ENCODE measurements at regions not wholly inside any gene's neighbourhood (a gene's known extent, or its start where the extent isn't known, plus 50 kb on each side); places are given as distances from the start of the nearest gene placed in this dataset.

DNA sequence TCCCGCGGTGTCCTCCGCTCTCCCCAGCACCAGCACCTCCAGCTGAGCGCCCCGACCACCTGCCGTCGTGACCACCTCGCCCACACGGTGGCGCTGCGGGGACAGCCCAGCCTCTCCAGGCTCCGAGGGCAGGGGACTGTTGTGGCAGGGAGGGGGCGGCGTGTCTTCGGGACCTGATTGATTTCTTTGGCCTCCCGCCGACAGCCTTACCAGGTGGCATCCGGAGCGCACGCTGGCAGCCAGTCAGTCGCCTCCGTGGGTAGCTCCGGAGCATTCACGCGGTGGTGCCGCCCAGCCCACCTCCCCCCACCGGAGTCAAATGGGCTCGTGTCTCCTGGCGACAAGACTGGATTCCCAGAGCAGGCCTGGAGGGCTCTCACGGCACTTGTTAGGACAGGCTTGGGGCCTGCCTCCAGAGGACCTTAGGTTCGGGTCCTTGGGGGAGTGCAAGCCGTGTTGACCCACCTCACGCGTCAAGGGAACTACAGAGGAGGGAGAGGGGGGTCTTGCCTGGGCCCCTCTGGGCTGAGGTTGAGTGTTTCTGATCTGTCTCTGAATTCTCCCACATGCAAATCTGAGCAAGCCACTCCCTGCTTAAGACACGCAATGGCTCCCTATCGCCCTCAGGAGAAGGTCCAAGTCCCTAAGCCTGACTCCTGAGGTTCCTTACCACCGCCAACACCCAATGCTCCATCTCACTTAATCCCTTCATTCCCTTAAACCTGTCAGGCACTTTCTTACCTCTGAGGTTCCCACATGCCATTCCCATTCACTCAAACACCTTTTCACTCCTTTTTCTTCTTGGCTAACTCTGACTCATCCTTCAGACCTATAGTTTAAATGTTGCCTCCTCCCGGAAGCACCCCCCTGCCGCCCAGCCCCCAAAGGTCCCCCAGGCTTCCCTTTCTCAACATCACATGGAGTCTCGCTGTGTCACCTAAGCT is 51.2 kb upstream of the GGTA1 start (continued):
- TF ChIP-seq, protein P1, sequence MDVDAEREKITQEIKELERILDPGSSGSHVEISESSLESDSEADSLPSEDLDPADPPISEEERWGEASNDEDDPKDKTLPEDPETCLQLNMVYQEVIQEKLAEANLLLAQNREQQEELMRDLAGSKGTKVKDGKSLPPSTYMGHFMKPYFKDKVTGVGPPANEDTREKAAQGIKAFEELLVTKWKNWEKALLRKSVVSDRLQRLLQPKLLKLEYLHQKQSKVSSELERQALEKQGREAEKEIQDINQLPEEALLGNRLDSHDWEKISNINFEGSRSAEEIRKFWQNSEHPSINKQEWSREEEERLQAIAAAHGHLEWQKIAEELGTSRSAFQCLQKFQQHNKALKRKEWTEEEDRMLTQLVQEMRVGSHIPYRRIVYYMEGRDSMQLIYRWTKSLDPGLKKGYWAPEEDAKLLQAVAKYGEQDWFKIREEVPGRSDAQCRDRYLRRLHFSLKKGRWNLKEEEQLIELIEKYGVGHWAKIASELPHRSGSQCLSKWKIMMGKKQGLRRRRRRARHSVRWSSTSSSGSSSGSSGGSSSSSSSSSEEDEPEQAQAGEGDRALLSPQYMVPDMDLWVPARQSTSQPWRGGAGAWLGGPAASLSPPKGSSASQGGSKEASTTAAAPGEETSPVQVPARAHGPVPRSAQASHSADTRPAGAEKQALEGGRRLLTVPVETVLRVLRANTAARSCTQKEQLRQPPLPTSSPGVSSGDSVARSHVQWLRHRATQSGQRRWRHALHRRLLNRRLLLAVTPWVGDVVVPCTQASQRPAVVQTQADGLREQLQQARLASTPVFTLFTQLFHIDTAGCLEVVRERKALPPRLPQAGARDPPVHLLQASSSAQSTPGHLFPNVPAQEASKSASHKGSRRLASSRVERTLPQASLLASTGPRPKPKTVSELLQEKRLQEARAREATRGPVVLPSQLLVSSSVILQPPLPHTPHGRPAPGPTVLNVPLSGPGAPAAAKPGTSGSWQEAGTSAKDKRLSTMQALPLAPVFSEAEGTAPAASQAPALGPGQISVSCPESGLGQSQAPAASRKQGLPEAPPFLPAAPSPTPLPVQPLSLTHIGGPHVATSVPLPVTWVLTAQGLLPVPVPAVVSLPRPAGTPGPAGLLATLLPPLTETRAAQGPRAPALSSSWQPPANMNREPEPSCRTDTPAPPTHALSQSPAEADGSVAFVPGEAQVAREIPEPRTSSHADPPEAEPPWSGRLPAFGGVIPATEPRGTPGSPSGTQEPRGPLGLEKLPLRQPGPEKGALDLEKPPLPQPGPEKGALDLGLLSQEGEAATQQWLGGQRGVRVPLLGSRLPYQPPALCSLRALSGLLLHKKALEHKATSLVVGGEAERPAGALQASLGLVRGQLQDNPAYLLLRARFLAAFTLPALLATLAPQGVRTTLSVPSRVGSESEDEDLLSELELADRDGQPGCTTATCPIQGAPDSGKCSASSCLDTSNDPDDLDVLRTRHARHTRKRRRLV (CRISPR knock-in tag; IDR thresholded peaks at IDR 0.05), result no peak
- no peak for TF ChIP-seq TP53 (CRISPR knock-in tag; conservative IDR thresholded peaks at IDR 0.05)
- TF ChIP-seq ZNF225 (CRISPR knock-in tag; IDR thresholded peaks at IDR 0.05), result peak; percentile 34; the same call in 1 of the 2 replicates
- TF ChIP-seq ZNF709 (CRISPR knock-in tag; IDR thresholded peaks at IDR 0.05), result 0 out of 2 replicates have a peak, but pooled peaks have one; percentile 33
- TF ChIP-seq CAMTA2 (CRISPR knock-in tag; IDR thresholded peaks at IDR 0.05; ENCODE audit: borderline replicate concordance), result no peak
- no peak for TF ChIP-seq ARNTL (CRISPR knock-in tag; IDR thresholded peaks at IDR 0.05)
- TF ChIP-seq, protein P2, sequence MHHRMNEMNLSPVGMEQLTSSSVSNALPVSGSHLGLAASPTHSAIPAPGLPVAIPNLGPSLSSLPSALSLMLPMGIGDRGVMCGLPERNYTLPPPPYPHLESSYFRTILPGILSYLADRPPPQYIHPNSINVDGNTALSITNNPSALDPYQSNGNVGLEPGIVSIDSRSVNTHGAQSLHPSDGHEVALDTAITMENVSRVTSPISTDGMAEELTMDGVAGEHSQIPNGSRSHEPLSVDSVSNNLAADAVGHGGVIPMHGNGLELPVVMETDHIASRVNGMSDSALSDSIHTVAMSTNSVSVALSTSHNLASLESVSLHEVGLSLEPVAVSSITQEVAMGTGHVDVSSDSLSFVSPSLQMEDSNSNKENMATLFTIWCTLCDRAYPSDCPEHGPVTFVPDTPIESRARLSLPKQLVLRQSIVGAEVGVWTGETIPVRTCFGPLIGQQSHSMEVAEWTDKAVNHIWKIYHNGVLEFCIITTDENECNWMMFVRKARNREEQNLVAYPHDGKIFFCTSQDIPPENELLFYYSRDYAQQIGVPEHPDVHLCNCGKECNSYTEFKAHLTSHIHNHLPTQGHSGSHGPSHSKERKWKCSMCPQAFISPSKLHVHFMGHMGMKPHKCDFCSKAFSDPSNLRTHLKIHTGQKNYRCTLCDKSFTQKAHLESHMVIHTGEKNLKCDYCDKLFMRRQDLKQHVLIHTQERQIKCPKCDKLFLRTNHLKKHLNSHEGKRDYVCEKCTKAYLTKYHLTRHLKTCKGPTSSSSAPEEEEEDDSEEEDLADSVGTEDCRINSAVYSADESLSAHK (CRISPR knock-in tag; IDR thresholded peaks at IDR 0.05; ENCODE audit: borderline replicate concordance), result no peak
- no peak for TF ChIP-seq ZNF337 (CRISPR knock-in tag; IDR thresholded peaks at IDR 0.05; ENCODE audit: borderline replicate concordance, low read depth)
- no peak for TF ChIP-seq ZNF615 (CRISPR knock-in tag; IDR thresholded peaks at IDR 0.05; ENCODE audit: borderline replicate concordance)
- TF ChIP-seq, protein P3, sequence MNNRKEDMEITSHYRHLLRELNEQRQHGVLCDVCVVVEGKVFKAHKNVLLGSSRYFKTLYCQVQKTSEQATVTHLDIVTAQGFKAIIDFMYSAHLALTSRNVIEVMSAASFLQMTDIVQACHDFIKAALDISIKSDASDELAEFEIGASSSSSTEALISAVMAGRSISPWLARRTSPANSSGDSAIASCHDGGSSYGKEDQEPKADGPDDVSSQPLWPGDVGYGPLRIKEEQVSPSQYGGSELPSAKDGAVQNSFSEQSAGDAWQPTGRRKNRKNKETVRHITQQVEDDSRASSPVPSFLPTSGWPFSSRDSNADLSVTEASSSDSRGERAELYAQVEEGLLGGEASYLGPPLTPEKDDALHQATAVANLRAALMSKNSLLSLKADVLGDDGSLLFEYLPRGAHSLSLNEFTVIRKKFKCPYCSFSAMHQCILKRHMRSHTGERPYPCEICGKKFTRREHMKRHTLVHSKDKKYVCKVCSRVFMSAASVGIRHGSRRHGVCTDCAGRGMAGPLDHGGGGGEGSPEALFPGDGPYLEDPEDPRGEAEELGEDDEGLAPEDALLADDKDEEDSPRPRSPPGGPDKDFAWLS (CRISPR knock-in tag; IDR thresholded peaks at IDR 0.05; ENCODE audit: borderline replicate concordance), result no peak
- peak; percentile 85 for TF ChIP-seq XRCC5 (optimal IDR thresholded peaks at IDR 0.05; ENCODE audit: low read length)
- no peak for TF ChIP-seq EED (CRISPR knock-in tag; IDR thresholded peaks at IDR 0.05)
- TF ChIP-seq ZNF205 (CRISPR knock-in tag; IDR thresholded peaks at IDR 0.05), result no peak
- TF ChIP-seq, protein P4, sequence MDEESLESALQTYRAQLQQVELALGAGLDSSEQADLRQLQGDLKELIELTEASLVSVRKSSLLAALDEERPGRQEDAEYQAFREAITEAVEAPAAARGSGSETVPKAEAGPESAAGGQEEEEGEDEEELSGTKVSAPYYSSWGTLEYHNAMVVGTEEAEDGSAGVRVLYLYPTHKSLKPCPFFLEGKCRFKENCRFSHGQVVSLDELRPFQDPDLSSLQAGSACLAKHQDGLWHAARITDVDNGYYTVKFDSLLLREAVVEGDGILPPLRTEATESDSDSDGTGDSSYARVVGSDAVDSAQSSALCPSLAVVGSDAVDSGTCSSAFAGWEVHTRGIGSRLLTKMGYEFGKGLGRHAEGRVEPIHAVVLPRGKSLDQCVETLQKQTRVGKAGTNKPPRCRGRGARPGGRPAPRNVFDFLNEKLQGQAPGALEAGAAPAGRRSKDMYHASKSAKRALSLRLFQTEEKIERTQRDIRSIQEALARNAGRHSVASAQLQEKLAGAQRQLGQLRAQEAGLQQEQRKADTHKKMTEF (CRISPR knock-in tag; IDR thresholded peaks at IDR 0.05), result peak; percentile 23; the same call in 1 of the 2 replicates
- TF ChIP-seq XBP1 (CRISPR knock-in tag; IDR thresholded peaks at IDR 0.05), result no peak
- TF ChIP-seq ZFX (CRISPR knock-in tag; IDR thresholded peaks at IDR 0.05; ENCODE audit: low read depth), result no peak; the same call in 1 of the 2 replicates
- no peak for TF ChIP-seq HMG20B (CRISPR knock-in tag; conservative IDR thresholded peaks at IDR 0.05)
- no peak for TF ChIP-seq ZIK1 (CRISPR knock-in tag; IDR thresholded peaks at IDR 0.05; ENCODE audit: borderline replicate concordance, low read depth)
